KMS-11 (cell line): ENCODE measurements at regions not wholly inside any gene's neighbourhood (a gene's known extent, or its start where the extent isn't known, plus 50 kb on each side); places are given as distances from the start of the nearest gene placed in this dataset.

ENCODE experiments used
- H2AFZ ChIP-seq: fragments of 200-600 bp; sonication (generic); 2 replicates; pipeline ENCODE4 v1.6.1; 2016; ENCODE audit warnings: antibody characterized with exemption, mixed run types, low read depth
- H3K27ac ChIP-seq: fragments of 200-600 bp; sonication (generic); 2 replicates; pipeline ENCODE4 v1.6.1; 2016; ENCODE audit warnings: mild to moderate bottlenecking, mixed run types
- H3K27me3 ChIP-seq: fragments of 200-600 bp; sonication (generic); 2 replicates; pipeline ENCODE4 v1.6.1; 2017; ENCODE audit warnings: mild to moderate bottlenecking, low read depth, mixed run types, moderate library complexity; ENCODE audit not compliant: insufficient read depth
- H3K36me3 ChIP-seq: fragments of 200-600 bp; sonication (generic); 2 replicates; pipeline ENCODE4 v1.6.1; 2017; ENCODE audit warnings: mild to moderate bottlenecking, mixed run types; ENCODE audit not compliant: insufficient read depth
- H3K4me1 ChIP-seq: fragments of 200-600 bp; sonication (generic); 2 replicates; pipeline ENCODE4 v1.6.1; 2016; ENCODE audit warnings: mild to moderate bottlenecking, low read depth, mixed run types; ENCODE audit not compliant: poor library complexity, severe bottlenecking
- H3K4me2 ChIP-seq: fragments of 200-600 bp; sonication (generic); 2 replicates; pipeline ENCODE4 v1.7.0; 2016; ENCODE audit warnings: mild to moderate bottlenecking, mixed run types
- H3K4me3 ChIP-seq: fragments of 200-600 bp; sonication (generic); IDR thresholded peaks from 2 replicates; pipeline ENCODE4 v1.6.1; 2017; ENCODE audit warnings: low read depth, low read length, mixed read lengths; ENCODE audit not compliant: insufficient read depth
- H3K79me2 ChIP-seq: fragments of 200-600 bp; sonication (generic); 2 replicates; pipeline ENCODE4 v1.6.1; 2016; ENCODE audit warnings: low read depth, mixed run types; ENCODE audit not compliant: insufficient read depth
- H3K9ac ChIP-seq: fragments of 200-600 bp; sonication (generic); 2 replicates; pipeline ENCODE4 v1.6.1; 2016; ENCODE audit warnings: mild to moderate bottlenecking, mixed run types
- H4K20me1 ChIP-seq: fragments of 200-600 bp; sonication (generic); 2 replicates; pipeline ENCODE4 v1.6.1; 2016; ENCODE audit warnings: mild to moderate bottlenecking, mixed run types; ENCODE audit not compliant: insufficient read depth
- TF ChIP-seq, protein P1 (sequence below): fragments of 200-600 bp; sonication (generic); conservative IDR thresholded peaks from 2 replicates; pipeline ENCODE4 v1.6.1; 2017; ENCODE audit warnings: low read depth, mild to moderate bottlenecking, antibody characterized with exemption, low read length, moderate library complexity, mixed read lengths

DNA sequence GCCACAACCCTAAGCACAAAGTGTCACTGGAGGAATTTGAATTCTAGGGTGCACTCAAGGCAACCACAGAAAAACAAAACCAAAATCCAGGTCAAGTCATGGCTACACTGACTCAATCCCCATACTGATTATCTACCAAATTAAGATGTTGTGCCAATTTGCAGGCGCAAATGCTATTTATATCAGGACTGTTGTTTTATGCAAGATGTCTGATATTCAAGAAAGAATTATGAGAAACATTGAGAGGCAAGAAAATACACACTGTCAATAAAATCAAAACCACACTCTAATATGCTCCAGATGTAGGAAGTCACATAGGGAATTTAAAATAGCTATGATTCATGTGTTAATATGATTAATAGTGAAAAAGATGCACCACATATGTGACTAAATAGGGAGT, 141.3 kb upstream of the MINDY3 start:
- H3K27me3 ChIP-seq: no peaks in the 10 kb centered on the region
- H2AFZ ChIP-seq: no peak overlapping the region
- H4K20me1 ChIP-seq: no peaks in the 10 kb centered on the region
- no peak overlapping the region for H3K9ac ChIP-seq
- no peaks in the 10 kb centered on the region for H3K79me2 ChIP-seq
- H3K36me3 ChIP-seq: no peaks in the 10 kb centered on the region
- no peak overlapping the region for H3K4me3 ChIP-seq
- TF ChIP-seq, protein P1, sequence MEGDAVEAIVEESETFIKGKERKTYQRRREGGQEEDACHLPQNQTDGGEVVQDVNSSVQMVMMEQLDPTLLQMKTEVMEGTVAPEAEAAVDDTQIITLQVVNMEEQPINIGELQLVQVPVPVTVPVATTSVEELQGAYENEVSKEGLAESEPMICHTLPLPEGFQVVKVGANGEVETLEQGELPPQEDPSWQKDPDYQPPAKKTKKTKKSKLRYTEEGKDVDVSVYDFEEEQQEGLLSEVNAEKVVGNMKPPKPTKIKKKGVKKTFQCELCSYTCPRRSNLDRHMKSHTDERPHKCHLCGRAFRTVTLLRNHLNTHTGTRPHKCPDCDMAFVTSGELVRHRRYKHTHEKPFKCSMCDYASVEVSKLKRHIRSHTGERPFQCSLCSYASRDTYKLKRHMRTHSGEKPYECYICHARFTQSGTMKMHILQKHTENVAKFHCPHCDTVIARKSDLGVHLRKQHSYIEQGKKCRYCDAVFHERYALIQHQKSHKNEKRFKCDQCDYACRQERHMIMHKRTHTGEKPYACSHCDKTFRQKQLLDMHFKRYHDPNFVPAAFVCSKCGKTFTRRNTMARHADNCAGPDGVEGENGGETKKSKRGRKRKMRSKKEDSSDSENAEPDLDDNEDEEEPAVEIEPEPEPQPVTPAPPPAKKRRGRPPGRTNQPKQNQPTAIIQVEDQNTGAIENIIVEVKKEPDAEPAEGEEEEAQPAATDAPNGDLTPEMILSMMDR: no peak
- no peak overlapping the region for H3K4me2 ChIP-seq
- no peak overlapping the region for H3K27ac ChIP-seq
- no peaks in the 10 kb centered on the region for H3K4me1 ChIP-seq

DNA sequence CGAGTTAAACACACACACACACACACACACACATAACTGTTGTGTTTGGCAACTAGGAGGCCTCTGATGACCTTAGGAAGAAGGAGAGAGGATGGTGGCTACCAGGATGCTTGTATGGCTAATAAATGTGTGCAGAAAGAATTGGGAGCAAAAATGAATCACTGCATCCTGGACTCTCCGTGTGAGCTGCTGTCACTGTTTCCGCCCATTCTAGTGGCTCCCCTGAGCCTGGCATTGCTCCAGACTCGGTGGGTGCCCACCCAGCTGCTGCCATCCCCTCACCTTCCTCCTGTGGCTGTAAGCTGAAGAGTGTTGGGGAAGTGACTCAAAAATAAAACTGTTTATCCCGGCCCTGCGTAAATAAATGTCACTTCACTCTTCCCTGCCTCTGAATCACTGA, 149.5 kb upstream of the MINDY3 start:
- Histone ChIP-seq H3K4me2 (no peak overlapping the region), H3K27ac (no peak overlapping the region), H4K20me1 (no peaks in the 10 kb centered on the region), H3K79me2 (no peaks in the 10 kb centered on the region), H3K4me3 (no peak overlapping the region), H2AFZ (no peak overlapping the region), H3K9ac (no peak overlapping the region), H3K4me1 (peaks cover 16% of the 10 kb centered on the region), H3K36me3 (no peaks in the 10 kb centered on the region), H3K27me3 (no peaks in the 10 kb centered on the region)
- TF ChIP-seq, protein P1: no peak

DNA sequence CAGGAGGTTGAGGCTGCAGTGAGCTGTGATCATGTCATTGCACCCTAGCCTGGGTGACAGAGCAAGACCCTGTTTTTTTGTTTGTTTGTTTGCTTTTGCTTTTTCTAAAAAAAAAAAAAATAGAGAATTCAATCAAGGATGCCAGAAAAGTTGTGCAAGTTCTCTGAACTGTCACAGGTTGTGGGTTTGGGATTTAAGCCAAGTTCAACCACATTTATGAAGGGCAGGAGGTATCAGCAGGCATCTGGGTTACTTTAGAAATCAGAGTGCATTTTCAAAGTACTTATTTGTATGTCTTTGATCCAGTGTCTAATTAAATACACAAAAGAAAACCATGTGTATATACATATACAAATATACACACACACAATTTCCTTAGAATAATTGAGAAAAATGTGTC, 151.2 kb upstream of the MINDY3 start:
- Histone ChIP-seq H4K20me1 (no peaks in the 10 kb centered on the region), H3K27ac (no peak overlapping the region), H3K4me2 (peak overlapping the region; percentile 30), H2AFZ (no peak overlapping the region), H3K4me3 (no peak overlapping the region), H3K27me3 (no peaks in the 10 kb centered on the region), H3K9ac (no peak overlapping the region), H3K79me2 (no peaks in the 10 kb centered on the region), H3K36me3 (no peaks in the 10 kb centered on the region), H3K4me1 (peaks cover 16% of the 10 kb centered on the region)
- TF ChIP-seq, protein P1: no peak

DNA sequence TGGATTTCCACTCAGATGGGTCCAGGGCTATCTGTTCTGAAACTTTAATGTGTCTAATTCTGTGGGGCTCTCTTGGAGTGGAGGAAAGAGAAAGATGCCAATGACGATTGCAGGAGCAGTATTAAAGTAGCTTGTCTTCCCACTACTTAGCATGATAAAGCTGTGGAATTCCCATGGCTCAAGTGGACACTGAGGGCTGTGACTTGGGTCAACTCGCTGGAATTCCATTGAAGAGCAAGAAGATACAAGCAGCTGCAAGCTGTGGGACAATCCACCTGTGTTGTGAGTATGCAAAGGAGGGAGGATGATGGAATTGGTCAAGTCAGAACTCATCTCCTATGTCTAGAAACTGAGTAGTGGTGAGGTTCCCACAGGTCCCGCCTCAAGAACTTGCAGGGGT, 154.2 kb upstream of the MINDY3 start:
- Histone ChIP-seq H3K4me2 (no peak overlapping the region), H3K9ac (no peak overlapping the region), H4K20me1 (no peaks in the 10 kb centered on the region), H3K4me3 (no peak overlapping the region), H3K79me2 (no peaks in the 10 kb centered on the region), H3K36me3 (no peaks in the 10 kb centered on the region), H2AFZ (no peak overlapping the region), H3K27me3 (no peaks in the 10 kb centered on the region), H3K27ac (no peak overlapping the region), H3K4me1 (peaks cover 16% of the 10 kb centered on the region)
- TF ChIP-seq, protein P1: no peak
